NCI-H2171 treated with DMSO at 0.1 percent for 48 hours (cell line): ENCODE measurements at regions not wholly inside any gene's neighbourhood (a gene's known extent, or its start where the extent isn't known, plus 50 kb on each side); places are given as distances from the start of the nearest gene placed in this dataset.
A peak's percentile ranks its signal among the peaks of the same experiment; 100 is the strongest.
"Not testable (repeated sequence)": the region's sequence is repeated elsewhere in the genome, so short reads cannot be mapped to it uniquely, and the experiment has no call there.

Source experiments
- DNase-seq: peaks from one replicate; lab custom pipeline; 2025; lab: John Stamatoyannopoulos, UW

DNA sequence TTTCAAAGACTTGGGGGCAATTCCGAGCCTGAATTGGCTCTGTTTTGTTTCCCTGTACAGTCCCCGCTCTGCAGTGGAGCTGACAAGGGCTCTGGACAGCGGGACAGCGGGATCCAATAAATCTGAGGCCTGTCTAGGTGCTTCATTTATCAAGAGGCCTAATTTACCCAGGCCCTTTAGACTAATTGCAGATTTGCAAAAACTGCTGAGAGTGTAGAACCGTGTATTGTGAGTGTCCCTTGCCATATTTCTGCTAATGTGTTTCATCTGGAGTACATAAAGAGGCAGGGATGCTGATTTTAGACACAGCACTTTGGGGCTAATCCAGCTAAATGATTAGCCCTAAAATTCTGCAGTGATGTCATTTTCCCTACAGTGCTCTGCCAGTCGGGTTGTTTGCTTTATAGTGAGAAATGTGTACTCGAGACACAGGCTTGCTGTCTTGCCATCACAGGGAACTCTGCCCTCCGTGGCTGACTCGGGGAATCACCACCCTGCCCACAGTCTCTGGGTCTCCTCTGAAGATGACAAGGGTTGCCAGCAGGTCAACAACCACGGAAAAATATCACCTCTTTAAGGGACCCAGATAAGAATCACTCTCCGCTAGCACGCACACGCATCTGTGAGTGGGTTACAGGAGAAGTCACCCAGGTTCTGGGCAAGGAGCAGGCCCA, 592.0 kb downstream of the BNC2 start:
- DNase-seq = no peak

DNA sequence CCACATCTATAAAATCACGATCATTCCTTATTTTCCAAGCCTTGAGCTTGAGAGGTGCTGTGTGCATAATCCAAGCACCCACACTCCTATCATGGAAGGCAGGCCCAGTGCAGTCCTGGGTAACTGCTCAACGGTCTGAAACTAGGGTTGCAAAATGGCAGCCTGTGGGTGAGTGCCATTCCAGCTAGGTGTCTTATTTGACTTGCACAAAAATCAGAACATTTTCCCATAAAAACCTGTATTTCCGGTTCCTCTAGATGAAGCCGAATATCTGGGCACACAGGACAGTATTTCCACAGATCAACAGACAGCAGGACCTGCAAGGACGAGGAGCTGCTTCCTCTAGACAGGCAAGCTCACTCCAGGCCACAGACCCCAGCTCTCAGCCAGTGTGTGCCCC, 588.8 kb downstream of the BNC2 start:
- no peak for DNase-seq

DNA sequence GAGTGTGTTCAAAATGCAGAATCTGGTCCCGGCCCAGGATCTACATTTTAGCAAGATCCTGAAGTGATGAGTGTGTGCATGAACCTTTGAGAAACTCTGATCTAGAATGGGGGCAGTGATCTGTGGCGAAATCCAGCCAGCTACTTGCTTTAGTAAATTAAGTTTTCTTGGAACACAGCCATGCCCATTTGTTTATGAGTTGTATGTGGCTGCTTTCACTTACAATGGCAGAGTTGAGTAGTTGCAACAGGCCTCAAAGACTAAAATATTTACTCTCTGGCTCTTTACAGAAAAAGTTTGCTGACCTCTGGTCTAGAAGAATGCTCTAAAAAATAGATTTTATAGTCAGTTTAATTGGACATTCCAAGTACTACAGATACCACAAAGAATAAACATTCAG, 588.3 kb downstream of the BNC2 start:
- no peak for DNase-seq

DNA sequence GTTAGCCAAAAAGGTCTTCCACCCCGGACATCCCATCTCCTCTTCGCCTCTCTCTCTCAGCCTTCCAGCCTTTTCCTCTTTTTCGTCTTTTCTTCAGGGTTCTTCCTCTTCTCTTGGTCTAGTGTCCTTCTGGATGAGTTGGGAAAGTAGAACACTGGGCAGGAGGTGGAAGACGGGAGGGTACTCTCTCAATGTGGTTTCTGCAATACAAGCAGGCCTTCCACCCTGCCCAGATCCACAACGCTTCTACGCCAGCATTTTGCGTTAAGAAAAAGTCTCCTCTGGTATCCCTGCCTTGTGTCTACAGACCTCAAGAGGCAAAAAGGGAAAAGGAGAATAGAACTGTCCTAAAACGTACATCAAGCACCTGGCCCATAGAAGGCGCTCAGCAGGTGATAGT, 587.8 kb downstream of the BNC2 start:
- no peak for DNase-seq

DNA sequence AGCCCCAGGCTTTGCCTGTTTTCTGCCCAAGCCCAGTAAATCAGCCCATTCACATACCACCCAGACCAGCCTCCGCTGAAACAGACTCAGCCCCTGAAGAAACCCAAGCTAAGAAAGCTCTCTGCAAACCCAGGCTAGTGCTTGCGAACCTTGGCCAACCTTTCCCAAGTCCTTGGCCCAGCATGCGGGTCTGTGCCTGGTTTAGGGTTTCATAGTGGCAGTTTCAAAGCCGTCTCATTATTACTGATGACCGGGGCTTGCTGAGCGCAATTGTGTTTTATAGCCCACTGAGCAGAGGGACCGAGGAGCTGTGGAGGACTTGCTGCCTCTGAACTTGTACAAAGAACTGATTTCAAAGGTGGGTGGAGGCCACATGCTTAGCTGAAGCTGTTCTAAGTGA, 584.3 kb downstream of the BNC2 start:
- no peak for DNase-seq

DNA sequence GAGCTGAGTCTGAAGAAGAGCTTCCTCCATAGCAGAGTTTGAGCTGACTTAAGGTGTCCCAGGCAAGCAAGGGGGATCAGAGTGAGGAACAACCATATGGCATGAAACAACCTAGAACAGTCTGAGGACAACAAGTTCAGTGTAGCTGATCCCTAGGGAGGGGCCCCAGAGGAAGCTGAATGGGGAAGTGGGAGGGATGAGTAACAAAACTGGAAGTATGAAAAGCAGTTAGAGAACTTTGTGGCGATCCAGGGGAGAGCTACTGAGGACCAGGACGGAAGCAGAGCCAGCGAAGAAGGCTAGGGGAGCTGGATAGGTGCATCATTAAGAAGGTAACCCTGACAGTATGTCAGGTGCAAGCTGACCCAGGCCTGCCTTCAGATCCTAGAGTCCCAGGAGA, 580.8 kb downstream of the BNC2 start:
- peak; percentile 8 for DNase-seq

DNA sequence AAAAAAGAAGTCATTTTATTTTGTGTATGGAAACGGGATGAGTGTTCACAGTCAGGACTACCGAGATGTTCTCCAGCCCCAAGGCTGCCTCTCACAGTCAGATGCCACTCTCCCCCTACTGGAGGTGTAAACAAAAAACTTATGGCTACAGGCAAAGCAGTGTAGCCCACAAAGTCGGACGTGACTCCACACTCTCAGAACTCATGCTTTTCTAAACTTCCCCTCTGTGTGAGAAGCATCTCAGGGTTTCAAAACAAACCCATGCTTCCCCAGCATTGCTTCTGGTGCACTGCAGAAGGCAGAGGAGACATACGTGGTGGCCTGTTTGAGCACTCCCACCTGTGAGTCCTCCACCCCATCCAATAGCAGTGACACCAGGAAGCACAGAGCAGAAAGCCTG, 580.3 kb downstream of the BNC2 start:
- no peak for DNase-seq

DNA sequence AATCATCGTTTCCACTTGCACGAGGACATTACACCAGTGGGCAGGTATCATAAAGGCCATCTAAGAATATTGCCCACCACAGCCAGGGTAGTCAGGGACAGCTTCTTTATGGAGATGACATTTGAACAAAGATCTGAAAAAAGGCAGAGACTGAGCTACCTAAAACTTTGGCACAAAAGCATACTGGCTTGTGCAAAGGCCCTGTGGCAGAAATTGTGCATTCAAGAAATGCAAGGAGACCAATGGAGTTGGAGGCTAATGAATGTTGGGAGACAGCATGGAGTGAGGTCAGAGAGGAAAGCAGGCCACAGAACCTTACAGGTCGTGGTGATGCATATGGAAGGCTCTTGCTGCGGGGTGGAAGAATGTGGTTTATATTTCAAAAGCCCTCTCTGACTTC, 578.5 kb downstream of the BNC2 start:
- no peak for DNase-seq

DNA sequence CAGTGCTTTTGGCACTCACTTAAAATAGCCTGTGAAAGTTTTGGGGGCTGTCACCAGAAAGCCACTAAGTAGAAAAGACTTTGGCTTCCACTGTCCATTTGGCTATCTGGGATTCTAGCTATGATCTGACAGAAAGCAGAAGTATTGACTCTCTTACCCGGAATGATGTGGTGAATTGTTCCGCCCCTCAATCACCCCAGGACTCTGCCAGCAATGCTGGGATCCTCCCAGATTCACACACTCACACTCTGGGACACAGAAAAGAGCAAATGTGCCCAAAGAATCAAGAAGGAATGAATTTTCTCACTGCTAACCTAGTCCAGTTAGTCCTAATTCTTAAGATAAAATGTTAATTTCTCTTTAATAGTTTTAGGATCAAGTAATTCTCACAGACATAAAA, 576.9 kb downstream of the BNC2 start:
- DNase-seq = no peak

DNA sequence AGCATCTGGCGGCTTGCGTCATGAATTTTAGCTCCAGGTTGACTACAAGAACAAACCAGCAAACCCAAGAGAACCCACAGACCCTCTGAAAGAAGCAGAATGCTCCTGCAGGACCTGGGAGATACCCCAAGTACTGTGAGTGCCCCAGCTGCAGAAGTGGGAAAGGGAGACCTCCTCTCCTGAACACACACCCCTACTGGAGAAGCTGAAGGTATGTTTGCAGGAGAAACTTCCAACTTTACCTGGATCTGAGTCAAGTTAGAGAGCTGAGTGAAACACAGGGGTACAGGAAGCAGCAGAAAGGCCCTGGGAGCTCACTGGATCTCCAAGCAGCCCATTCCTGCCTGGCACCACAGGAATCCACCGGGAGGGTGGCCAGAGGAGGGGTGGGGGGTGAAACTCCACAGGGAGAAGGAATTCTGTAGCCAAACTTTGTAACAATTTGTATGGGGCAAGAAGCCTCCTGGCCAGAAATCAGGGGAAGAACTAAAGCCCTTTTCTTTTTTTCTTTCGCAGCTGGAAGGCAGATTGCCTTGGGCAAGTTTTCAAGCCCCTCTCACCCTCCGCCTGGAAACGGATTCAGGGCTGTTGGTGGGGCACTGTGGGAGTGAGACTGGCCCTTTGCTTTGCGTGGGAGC, 576.2 kb downstream of the BNC2 start:
- no peak for DNase-seq

DNA sequence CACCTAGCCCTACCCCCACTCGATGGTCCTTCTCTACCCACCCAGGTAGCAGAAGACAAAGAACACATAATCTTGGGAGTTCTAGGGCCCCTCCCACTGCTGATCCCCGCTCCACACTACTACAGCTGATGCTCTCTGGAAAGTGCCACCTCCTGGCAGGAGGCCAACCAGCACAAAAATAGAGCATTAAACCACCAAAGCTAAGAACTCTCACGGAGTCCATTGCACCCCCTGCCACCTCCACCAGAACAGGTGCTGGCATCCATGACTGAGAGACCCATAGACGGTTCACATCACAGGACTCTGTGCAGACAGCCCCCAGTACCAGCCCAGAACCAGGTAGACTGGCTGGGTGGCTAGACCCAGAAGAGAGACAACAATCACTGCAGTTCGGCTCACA, 575.5 kb downstream of the BNC2 start:
- DNase-seq = not testable (repeated sequence)

DNA sequence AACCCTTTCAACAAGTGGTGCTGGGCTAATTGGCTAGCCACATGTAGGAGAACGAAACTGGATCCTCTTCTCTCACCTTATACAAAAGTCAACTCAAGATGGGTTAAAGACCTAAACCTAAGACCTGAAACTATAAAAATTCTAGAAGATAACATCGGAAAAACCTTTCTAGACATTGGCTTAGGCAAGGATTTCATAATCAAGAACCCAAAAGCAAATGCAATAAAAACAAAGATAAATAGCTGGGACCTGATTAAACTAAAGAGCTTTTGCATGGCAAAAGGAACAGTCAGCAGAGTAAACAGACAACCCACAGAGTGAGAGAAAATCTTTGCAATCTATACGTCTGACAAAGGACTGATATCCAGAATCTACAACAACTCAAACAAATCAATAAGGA, 571.1 kb downstream of the BNC2 start:
- not testable (repeated sequence) for DNase-seq

DNA sequence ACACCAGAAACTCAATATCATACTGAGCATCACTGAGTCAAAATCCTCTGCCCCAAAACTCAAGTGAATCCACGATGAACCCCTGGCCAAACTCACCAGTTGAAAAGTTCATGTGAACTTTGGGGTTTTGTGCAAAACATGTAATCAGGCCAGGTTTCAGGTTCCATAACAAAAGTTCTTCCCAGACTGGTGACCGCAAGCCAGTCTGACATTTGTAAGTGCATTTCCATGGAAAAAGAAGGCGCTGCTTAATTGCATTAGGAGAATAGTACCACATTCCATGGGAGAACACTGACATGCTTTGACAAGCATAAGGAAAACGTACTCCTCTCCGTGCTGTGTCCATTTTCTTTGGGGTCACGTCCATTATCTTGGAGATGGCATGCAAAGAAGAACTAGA, 567.0 kb downstream of the BNC2 start:
- no peak for DNase-seq

DNA sequence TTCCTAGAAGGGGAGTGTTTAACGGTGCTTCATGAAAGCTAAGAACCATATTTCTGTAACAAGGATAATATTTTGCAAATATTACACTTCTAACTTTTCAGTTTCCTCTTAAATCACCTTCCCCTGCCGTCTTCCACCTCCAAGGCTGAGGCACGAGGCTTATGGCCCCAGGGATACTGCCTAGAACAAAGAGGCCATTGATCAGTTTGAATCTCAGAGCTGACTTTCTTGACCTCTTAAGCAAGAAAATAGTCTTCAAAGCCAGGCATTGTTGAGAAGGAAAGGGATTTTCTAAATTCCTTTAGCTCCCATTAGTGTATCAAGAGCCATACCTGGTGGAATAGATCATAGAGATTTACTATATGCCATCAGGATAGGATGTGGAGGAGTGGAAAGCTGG, 566.2 kb downstream of the BNC2 start:
- no peak for DNase-seq

DNA sequence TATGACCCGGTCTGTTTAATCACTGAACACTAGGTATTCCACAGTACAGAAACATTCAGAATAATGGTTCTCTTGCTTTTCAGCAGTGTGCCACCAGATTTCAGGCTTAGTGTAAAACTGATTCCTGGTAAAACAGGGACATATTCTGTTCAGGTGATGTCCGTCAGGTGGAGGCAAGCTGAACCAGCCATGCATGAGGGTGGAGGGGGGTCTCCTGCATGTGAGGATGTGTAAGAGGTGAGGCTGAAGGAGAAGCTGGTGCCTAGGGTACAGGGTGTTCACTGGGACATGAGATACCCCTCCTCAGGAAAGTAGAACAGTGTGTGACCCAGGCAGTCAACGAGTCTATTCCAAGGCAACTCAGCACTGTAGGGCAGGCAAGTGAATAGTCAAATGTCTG, 563.9 kb downstream of the BNC2 start:
- DNase-seq = no peak

DNA sequence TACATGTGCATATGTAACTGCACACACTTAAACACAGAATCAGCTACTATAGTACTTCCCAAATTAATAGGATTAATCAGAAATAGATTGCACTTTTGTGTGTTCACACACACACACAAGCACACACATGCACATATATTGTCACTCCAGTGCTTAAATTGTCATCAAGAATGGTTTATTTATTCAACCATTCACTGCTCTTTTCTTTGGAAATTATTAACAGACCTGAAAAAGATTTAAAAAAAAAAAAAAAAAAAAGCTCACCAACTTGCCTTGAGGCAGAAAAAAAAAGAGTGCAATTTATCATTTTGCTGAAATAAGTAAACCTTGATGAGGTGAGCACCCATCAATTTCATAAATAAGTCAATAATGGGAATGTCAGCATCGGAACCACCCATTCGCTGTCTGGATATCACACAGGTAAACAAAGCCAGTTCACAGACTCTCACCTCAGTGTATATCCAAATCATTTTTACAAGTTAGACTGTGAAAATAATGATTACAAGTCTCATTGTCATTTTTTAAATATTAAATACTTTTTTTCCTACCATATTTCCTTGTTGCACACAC, 562.8 kb downstream of the BNC2 start:
- DNase-seq = no peak

DNA sequence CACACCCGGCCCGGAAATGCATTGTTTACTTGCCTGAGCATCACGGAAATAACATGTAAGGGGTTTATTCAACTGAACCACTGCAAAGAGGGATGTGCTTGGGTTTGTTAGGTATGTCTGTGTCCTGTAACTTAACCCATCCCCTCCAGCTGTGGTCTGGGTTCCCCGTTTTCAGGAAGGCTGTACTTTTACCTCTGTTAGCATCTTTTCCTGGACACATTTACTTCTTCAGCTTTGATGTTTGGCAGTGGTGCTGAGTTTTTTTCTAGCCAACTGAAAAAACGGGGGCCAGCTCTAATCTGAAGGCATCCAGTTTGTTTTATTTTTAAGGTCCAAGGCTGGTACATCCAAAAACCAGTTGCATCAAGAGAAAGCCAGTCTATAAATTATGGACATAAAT, 561.8 kb downstream of the BNC2 start:
- DNase-seq = no peak

DNA sequence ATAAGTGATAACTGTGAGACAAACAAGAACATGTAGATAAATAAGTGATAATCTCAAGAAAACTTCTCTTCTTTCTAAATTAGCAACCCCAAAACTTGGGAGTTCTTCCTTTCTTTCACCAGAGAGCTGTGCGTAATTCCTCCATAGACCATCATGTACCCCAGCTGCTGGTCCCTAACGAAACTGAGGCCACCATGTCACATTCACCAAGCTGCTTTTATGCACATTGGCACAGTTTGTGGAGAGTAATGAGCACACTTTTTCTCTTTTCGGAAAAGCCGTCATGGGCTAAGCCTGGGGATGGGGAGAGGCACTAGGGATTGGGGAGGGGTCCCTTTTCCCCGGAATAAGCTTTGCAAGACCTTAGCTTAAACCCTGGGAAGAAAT, 561.4 kb downstream of the BNC2 start:
- no peak for DNase-seq

DNA sequence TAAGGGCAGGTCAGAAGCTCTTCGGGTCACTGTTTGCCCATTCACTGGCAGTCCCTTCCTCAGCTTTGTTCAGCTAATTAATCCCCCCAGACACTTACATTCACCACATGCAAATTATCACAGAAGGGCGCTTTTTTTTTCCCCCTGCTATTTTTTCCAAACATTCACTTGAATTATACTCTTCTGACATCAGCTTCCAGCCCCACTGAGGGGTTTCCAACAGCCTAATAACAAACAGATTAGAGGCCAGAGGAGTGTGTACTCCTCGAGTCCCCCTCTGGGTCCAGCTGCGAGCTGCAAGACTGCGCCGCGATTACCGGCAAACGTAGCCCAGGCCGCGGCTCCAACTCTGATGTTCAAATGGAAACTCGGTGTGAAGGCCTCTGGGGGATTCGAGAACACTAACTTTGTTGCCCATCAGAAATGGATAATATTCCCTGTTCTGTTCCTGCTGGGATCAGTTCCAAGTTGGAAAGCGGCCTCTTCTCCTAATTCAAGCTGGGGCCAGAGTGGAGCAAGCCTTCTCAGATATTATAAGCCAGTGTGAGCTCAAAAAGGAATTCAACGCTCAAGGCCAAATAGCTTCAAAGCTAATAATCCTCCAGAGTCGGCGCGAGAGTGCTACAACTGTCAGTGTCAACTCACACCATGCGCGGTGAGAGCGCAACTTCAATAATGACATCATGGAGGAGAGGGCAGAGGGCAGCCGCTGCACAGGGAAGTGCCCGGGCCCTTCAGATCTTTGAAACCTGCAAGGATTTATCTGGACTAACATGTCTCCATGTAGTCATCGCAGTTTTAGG, 560.8 kb downstream of the BNC2 start:
- no peak for DNase-seq

DNA sequence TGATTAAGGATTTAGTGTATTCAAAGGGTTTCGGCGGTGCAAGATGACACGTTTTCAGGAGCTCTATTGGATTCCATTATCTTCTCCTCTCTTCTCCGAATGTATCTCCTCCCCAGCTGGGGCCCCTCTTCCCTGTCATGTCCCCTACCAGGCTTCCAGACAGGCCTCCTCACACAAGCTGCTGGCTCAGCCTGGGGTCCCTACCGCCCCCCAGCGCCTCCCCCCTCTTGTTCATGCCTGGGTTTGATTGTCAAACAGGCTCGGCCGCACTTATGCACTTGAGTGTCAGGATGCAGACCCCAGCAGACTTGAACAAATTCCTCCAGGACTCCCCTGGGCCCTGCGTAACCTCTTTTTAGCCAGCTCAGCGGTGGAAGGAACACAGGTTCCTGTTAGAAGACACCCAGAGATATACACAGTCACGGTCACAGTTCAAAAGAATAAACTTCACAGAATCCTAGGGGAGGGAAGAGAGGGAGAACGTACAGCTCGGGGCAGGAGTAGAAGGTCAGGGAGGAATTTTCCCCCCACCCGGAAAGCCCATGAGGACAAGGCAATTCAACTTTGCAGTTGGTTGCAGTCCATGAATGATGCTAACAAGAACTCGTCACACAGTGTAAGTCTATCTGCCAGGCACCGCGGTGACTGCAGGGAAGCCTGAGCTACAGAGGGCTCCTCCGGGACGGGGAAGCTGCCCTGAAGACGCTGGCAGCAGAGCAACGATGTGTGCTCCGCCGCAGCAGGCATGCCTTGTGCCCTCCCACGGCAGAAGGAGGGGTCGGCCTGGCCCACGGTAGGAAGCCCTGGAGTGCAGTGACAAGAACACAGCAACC, 560.0 kb downstream of the BNC2 start:
- DNase-seq = no peak

DNA sequence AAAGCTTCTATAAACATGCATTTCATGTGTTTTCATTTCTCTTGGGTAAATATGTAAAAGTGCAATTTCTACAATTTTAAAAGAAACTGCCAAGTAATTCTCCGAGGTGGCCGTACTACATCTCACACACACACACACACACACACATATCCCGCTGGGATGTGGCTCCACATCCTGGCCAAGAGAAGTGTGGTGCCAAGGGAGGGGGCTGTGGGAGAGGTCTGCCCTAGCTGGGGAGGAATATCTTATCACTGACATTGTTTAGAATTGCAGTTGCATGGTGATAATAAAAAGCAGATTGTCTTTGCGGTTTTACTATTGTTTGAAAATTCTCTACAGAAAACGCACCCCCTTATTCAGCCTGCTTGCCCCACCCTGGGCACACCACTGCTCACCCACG, 558.4 kb downstream of the BNC2 start:
- DNase-seq = no peak

DNA sequence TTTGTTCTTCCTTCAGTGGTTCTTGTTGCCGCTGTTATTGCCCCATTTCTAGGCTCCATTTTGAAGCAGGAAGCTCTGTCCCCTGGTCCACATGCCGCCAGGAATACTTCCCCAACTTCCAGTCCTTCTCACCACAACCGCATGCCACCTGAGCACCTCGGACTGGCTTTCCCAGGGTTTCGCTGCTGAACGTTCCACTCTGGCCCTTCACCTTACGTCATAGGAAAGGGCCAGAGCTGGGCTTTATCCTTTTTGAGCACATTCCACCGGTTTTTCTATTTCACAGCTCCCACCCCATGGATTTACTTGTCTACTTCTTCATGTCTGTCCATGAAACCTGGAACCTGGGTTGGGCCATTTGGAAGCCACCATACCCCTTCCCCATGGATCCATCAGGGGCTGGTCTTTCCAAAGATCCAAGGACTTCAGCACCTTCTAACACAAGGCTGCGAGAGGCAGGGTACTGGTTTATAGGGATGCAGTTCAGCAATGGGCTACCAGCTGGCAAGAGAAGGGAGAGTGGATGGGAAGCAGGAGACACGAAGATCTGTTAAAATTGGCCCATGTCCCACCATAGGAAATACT, 557.4 kb downstream of the BNC2 start:
- no peak for DNase-seq
